ENCODE measurements at regions not wholly inside any gene's neighbourhood (a gene's known extent, or its start where the extent isn't known, plus 50 kb on each side); places are given as distances from the start of the nearest gene placed in this dataset.

DNA sequence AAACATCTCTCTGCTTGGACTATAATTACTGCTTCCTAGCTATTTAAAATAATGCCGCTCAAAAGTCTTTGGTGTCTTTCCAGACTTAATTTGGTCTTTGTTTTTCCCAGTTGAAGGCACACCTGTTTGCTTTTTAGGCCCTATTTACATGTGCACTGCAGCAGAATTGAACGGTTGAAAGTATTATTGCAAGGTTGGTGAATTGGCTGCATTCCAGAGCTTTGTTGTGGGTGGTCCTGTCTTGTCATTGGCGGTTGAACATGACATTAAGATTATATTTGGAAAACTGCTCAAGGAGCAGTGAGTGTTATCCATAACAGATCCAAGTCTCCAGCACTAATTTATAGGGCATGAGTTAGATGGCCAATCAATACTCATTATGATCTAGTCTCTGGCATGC lies 656.3 kb downstream of the PTPRC start:
- intact Hi-C loops (cut with DNase I): no loop called here

DNA sequence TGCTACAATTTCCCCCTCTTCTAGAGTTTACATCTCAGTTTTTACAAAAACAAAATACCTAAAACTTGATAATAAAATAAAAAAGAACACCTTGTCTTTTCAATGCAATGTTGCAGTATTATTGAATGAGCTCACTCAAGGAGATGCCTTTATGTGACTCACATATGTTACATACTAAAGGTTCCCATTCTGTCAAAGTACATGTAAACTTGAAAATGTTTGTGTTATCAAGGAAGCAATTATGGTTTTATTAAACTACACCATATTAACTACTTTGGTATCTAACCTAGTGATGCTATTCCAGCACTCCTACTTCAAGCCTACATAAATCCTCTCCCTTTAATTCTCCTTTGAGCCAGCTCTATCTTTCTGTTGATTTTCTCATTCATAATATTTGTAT lies 658.3 kb downstream of the PTPRC start:
- intact Hi-C loops (cut with DNase I): no loop called here
- DNase-seq: no peak

More for the DNA sequence above, 656.3 kb downstream of the PTPRC start:
- no peak for DNase-seq

DNA sequence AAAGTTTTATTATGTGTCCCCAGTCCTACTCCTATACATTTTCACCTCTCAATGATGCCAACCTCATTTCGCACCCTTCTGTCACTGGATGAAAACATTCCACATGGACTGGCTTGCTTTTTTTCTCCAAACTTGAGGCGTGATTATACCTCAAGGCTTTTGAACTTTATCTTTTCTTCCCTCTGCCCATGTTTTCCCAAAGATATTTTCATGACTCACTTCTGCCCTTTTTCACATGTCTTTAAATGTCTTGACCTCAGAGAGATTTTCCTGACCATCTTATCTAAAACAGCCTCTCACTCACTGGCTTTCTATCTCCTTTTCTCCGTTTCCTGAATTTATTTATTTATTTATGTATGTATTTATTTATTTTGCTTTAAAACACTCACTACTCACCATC lies 659.0 kb downstream of the PTPRC start:
- intact Hi-C loops (cut with DNase I): no loop called here
- no peak for DNase-seq

DNA sequence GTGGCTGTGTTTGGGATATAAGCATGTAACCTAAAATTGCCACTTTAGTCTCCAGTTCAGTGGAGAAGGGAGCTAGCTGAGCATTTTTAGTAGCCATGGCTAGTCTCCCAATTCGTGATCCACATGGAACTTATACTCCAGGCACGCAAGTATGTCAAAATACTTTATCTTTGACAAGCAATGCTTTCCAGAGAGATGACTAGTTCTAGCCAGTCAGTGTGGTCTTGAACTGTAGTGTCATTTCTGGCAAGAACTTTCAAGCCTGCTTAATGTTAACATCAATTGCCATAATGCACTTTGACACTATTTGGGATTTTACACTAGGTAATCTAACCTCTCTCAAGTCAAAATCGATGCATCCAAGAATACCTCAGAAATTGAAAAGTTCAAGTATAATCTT lies 660.0 kb downstream of the PTPRC start:
- intact Hi-C loops (cut with DNase I): no loop called here
- DNase-seq: no peak

DNA sequence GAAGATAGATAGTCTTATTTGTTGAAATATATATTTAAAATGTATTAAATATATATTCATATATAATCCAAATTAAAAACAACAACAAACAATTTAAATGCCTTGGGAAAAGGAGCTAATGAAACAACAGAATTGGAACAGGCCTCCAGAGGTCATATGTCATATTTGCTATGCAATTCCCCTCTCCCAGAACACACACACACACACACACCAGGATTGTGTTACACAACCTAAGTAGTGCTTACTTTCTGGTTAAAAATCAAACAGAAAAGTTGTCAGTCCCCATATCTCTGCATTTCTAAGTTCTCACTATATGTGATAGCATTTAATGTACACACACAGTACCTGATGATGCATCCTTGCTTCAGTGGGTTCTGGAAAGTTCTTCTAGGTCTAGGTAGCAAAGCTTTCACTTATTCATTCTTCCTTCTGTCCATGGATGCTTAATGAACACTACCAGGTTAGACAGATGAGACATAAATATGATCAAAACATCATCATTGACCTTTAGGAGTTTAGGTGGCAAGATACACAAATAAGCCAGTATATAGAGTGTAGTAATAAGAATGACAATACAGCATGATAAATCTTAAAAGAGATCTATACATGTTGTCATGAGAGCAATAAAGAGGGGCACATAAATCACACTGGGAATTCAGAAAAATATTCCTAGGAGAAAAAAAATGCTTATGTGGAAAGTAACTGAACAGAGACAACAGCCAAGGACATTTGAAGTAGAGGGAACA lies 662.8 kb downstream of the PTPRC start:
- intact Hi-C loops (cut with DNase I): no loop called here
- no peak for DNase-seq

DNA sequence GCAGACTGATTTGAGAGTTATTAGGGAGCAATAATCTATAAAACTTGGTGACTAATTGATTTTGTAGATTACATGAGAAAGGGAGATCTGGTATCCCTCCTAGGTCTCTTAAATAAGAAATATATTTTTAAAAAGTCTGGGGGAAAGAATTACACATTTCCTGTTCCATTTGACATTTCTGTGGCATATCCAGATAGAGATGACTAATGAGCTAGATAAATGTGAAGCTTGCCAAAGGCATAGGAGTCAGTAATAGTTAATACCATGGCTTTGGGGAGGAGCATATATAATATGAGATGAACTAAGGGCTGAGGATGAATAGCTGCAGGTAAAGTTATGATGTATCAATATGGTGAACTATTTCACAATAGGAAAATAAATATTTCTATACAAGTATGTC lies 663.7 kb downstream of the PTPRC start:
- intact Hi-C loops (cut with DNase I): no loop called here
- DNase-seq: no peak

DNA sequence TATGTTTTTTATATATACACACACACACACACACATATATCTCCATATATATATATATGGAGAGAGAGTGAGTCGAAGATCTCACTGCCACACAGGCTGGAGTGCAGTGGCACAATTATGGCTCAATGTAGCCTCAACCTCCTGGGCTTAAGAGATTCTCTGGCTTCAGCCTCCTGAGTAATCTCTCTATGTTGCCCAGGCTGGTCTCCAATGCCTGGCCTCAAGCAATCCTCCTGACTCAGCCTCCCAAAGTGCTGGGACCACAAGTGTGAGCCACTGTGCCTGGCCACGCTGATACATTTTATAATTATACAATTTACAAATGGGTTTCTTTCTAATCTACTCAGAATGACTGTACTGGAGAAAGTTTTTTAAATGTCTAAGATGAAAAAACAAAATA lies 664.2 kb downstream of the PTPRC start:
- DNase-seq: no peak
- intact Hi-C loops (cut with DNase I): no loop called here

DNA sequence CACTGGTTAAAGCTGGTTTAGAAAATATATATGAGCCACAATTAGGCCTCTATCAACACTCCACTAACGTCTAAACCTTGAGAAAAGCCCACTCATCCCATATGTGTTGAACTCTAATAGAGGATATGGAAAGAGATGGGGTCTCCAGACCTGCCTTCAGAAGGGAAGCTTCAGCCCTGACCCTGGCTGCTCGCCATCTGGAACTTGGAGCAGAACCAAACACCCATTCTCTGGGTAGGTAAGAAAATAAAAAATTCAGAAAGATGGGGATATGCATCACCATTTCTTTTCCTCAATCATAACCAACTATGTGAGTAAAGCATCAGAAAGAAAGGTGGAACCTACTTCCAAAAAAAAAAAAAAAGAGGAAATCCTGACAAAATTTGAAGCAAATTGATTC lies 666.2 kb downstream of the PTPRC start:
- DNase-seq: peak in 1 of 10 donors; percentile 58
- intact Hi-C loops (cut with DNase I): no loop called here

DNA sequence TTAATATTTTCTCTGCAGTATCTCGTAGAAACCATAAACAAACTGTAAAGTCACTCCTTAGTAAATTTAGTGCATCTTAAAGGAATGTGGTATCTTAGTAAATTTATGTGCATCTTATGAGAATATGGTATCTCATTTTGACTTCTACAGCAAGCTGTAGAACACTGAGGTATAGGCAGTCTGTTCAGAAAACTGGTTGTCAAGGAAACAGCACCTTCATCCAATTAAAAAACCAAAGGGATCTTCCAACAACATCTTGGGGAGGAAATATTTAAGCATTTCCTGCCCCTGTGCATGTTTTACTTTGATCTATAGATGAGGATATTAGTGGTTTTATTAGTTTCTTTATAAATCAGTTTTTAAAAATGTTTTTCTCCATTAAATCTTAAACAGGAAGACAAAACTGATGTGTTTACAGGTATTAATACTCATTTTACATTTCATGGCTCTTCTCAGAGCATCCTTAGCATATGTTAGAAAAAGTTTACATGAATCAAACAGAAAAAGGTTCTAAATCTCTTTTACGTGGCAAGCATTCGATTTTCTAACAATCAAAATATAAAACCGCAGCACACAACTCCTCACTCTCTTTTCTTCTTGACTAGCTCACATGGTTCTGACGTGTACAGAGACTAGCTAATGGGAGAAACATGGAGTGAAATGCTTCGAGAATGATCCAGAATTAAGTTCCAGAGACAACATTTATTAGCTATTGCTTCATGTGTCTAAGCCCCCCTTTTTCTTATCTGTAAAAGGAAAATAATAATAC lies 668.8 kb downstream of the PTPRC start:
- no peak for DNase-seq
- intact Hi-C loops (cut with DNase I): no loop called here

DNA sequence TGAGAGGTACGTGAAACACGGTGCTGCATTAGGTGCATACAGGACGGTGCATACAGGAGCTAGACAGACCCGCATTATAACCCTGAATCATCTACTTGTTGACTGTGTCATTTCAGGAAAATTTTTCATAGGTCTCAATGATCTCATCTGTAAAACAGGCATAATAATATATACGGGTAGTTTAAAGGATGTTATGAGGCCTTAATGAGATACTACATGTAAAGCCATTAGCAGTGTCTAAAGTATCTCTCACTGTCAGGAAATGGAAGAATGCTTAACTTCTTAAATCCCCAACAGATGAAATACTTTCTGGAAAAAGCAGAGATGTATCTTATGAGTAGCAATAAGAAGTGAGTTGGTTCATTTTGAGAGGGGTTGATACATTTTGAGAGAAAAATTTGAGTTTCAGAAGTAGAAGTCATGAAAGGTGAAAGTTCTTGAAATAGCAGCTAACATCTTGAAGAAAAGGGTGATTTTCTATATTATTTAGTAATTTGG lies 669.6 kb downstream of the PTPRC start:
- intact Hi-C loops (cut with DNase I): no loop called here
- DNase-seq: no peak

DNA sequence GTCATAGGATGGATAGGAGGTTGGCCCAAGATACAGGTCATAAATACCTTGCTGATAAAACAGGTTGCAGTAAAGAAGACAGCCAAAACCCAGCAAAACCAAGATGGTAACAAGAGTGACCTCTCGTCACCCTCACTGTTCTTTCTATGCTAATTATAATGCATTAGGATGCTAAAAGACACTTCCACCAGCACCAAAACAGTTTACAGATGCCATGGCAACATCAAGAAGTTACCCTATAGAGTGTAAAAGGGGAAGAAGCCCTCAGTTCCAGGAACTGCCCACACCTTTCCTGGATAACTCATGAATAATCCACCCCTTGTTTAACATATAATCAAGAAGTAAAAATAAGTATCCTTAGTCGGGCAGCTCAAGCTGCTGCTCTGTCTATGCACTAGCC lies 671.9 kb downstream of the PTPRC start:
- intact Hi-C loops (cut with DNase I): no loop called here
- no peak for DNase-seq

DNA sequence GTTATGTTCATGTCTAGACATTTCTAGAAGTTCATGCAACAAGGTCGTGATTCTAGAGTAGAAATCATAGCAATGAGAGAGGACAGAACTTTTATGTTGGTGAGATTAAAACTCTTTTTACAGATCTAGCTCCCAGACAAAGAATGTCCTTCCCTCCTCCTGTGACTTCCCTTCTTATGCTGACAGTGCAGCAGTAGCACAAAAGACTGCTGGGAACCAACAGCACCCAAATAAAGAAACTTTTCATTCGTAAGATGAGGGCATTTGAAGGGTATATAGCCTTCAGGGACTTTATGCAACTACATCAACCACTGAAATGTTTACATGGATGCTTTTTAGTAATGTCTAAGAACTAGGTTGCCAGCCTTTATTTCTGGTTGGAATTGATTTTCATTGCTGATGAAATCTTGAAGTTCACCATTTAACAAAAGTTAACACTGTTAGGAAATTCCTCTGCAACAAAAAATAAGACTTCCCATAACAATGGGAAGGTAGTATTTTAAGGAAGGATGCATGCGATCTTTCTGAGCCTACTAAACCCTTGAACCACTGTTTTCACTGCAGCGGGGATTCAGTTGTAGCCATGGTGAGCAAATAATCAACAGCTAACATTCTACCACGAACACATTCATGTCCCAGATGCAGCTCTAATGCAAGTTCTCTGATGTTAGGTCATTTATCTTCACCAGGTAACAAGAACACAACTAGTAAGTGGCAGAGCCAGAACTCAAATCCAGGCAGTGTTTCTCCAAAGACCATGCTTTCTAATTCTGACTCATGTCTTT lies 672.8 kb downstream of the PTPRC start:
- intact Hi-C loops (cut with DNase I): no loop called here
- no peak for DNase-seq

DNA sequence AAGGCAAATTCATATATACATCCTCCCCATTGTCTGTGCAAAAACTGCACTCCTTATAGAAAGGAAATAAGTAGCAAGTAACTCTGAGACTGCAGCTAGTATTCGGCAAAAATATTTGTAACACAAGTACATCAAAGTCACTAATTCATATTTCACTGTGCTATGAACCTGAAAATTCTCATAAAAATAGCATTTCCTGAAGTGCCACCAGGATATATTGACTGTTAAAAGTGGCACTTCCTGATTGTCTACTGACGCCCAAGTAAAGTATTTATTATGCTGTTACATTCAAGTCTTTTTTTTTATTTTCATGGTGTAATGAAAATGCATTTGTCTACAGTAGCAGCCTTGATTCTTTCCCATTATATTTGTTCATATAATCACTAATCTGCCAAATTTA lies 673.8 kb downstream of the PTPRC start:
- intact Hi-C loops (cut with DNase I): no loop called here

DNA sequence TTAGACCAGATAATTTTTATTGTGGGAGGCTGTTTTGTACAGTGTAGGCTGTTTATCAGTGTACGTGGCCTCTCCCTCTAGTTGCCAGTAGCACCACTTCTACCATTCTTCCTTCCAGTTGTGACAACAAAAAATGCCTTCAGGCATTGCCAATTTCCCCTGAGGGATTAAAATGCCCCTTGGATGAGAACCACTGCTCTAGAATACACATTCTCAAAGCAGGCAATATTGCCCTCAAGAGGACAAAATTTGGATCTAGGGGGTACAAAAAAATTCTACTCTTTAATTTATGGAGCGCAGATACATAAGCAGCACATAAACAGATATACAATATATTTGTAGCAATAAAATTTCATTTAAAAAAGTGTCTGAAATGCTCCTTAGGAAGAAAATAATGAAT lies 674.6 kb downstream of the PTPRC start:
- no peak for DNase-seq
- intact Hi-C loops (cut with DNase I): no loop called here

More for the DNA sequence above, 673.8 kb downstream of the PTPRC start:
- DNase-seq: no peak

DNA sequence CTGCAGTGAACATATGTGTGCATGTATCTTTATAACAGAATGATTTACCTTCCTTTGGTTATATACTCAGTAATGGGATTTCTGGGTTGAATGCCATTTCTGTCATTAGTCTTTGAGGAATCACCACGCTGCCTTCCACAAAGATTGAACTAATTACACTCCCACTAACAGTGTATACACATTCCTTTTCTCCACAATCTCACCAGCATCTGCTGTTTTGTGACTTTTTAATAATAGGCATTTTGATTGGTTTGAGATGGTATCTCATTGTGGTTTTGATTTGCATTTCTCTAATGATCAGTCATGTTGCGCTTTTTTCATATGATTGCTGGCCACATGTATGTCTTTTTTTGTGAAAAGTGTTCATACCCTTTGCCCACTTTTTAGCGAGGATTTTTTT lies 680.5 kb downstream of the PTPRC start:
- intact Hi-C loops (cut with DNase I): no loop called here
- no peak for DNase-seq

DNA sequence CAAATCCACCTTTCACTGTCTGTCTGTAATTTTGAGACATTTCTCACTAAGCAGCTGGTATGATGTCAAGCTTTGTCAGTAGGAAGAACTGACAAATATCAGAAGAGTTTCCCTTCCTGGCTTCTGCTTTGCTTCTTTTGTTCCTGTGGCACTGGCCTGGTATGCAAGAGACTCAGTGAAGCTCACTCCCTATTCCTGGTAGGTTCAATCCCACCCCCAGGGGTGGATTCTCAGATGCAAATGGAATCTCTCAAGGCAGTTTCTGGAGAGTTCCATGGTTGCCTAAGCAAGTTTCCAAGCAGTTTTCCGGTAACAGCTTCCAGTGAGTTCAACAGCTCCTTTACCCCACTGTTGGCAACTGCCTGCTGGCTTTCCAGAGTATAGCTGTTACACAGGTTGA lies 683.4 kb downstream of the PTPRC start:
- no peak for DNase-seq
- intact Hi-C loops (cut with DNase I): no loop called here

DNA sequence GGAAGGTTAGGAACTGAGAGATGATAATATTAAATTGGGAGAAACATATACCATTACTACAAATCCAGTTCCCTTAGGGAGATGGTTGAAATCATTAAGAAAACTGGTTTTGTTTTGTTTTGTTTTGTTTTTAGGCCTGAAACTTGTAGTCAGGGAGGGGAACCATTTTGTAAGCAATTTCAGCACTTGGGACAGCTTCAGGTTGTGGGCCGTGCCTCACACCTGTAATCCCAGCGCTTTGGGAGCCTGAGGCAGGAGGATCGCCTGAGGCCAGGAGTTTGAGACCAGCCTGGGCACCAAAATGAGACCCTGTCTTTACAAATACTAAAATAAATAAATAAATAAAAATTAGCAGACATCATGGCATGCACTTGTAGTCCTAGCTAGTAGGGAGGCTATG lies 694.3 kb upstream of the NR5A2 start:
- no peak for DNase-seq
- intact Hi-C loops (cut with DNase I): no loop called here

DNA sequence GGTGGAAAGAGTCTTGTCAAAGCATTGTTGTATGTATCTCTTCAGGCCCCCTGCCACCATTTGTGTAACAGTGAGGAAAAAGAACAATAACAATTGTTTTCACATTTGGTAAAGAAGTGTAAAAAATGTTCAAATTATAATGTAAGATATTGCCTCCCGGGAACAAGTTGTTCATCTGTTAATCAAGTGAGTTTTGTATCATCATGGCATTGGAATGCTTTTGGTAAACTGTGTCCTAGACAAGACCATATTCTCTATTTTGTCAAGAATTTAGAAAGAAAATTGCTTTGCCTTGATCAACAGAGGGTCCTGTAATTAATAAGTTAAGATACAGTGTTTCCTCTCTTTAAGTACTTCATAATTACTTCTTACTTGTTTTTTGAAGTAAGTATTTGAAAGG lies 692.0 kb upstream of the NR5A2 start:
- intact Hi-C loops (cut with DNase I): no loop called here
- no peak for DNase-seq

DNA sequence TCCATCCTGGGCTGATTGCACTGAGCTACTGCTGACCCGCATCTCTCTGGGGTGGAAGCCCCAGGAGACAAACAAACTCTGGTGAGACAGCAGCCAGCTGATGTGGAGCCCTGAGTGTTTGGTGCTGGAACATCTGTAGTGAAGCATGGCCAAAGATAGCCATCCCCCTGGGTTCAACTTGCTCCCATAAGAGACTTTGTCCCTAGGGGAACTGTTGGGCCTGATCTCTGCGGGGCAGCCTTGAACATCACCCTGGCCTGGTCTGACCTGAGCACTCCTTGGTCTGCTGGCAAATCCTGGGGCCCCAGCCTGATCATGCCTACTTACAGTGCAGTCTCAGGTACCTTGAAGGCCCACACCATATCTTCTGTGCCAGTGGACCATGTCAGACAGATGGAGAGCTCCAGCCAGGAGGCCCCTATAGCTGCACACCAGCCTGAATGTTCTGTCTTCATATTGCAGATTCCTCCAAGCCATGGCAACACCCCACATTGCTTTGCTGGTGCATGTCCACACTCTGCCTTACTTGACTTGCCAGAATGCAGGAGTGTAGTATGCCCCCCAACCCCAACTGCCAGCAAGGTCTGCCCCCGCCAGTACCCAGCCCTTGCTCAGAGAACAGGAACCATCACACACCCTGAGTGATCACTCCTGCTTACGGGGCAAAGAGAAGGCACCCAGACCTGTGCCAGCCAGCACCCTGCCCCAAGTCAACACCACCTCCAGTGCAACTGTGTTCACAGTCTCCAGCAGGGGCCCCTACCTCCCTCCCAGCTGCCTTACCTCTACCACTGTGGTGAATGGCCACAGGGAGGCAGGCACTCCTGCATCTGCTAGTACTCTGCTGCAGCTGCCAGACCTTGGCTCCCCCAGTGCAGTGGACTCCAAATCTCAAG lies 690.5 kb upstream of the NR5A2 start:
- DNase-seq: peak in 1 of 10 donors; percentile 56

DNA sequence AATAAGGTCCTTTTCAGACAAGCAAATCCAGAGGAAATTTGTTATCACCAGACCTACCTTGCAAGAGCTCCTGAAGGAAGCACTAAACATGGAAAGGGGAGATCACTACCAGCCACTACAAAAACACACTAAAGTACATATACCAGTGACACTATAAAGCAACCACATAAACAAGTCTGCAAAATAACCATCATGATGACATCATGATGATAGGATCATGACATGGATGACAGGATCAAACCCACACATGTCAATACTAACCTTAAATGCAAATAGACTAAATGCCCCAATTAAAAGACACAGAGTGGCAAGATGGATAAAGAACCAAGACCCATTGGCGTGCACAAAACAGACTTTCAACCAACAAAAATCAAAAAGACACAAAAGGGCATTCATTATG lies 688.8 kb upstream of the NR5A2 start:
- intact Hi-C loops (cut with DNase I): no loop called here
- DNase-seq: no peak

More for the DNA sequence above, 690.5 kb upstream of the NR5A2 start:
- intact Hi-C loops (cut with DNase I): no loop called here

Measured in posterior cingulate gyrus (tissue), 11 donors.